GM19438 (cell line): ENCODE measurements at regions not wholly inside any gene's neighbourhood (a gene's known extent, or its start where the extent isn't known, plus 50 kb on each side); places are given as distances from the start of the nearest gene placed in this dataset.

ENCODE experiments used
- ATAC-seq: cut with Tn5 transposase; IDR thresholded peaks from one replicate; pipeline ENCODE4 v1.9.1; 2021; ENCODE audit warnings: low read depth; ENCODE audit not compliant: unreplicated experiment

DNA sequence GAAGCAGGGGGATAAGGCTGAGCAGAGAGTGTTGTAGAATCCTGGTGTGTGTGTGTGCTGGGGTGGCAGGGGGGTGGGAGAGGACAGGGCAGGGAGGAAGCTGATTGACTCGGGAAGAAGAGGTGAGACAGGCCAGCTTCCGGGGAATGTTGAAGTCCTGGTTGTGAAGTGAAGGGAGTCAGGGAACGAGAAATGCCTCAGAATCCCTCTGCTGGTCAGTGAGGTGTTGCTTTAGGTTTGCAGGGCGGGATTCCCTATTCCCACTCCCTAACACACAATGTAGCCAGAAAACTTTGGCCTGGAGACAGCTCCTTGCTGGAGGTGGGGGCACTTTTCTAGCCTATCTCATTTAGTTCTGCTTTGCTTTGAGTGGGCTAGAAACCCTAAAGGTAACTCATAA lies 265.1 kb downstream of the HAUS1 start:
- ATAC-seq: no peak

DNA sequence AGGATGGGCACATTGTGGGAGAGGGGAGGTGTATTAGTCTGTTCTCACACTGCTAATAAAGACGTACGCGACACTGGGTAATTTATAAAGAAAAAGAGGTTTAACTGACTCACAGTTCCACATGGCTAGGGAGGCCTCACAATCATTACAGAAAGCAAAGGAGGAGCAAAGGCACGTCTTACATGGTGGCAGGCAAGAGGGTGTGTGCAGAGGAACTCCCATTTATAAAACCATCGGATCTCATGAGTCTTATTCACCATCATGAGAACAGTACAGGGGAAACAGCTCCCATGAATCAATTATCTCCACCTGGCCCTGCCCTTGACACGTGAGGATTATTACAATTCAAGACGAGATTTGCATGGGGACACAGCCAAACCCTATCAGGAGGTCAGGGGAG lies 266.7 kb downstream of the HAUS1 start:
- ATAC-seq: no peak

DNA sequence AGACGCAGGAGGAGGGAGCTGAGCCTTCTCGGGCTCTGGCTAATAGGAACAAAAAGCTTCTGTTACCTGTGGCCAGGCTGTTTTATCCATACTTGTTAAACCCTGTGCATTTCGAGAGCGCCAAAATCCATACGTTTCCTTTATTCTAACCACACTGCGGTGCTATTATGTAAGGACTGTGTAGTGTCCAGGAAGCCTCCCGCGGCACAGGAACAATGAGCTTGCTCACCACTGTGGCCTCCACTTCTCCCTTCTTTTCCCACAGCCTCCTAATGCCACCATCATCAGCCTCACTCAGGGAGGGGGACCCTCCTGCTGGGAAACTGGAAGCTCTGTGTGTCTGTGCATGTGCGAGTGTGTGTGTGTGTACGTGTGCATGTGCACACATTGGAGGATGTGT lies 268.5 kb downstream of the HAUS1 start:
- ATAC-seq: no peak

DNA sequence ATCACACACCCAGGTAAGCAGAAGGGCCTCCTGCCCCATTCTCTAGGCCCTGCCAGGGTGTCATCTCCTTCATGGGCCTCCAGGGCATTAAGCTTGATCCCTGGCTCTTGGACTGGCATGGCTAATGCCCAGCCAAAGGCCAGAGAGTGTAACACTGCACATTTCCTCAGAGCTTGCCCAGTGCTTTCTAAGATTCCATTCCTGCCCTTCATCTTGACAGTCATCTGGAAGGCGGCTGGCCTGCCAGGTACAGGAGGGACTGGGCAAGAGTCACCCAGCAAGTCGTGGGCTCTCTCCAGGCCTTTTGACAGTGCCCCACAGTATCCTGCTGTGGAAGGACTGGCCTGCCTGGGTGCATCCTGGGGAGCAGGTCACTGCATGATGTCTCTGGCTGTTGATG lies 268.9 kb downstream of the HAUS1 start:
- no peak for ATAC-seq

DNA sequence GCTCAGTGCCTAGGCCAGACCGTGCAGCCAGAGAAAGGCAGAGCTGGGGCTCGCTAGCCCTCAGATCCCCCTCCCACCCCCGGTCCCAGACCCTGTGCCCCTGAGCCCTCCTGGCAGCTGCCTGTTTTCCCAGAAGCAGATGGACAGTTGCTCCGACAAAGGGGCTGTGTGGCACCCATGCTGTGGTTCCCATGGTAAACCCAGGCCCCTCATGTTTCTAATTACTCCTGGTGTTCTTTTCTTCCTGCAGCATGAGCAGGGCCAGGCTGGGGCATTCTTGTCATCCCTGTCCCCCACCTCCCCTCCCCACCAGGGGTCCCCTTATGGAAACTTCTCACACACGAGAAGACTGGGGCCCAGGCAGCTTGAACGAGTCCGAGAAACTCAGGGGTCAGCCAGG lies 269.6 kb downstream of the HAUS1 start:
- no peak for ATAC-seq

DNA sequence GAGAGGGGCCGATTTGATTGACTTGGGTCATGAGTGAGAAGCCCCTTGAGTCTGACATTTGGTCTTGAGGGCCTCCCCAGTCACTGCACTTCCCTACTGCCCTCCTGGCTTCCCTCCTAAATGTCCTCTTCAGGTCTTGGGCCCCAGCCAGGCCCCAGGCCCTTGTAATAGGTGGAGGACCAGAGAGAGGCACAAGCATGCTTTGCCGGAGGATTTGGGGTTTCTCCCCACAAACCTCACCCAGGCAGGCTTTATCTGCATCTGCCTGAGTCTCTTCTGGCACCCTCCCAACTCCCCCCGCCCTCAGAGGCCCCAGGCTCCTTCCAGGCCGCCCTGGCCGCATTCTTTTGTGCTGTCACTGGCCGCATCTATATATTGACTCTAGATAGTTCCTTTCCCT lies 270.7 kb downstream of the HAUS1 start:
- ATAC-seq: no peak

DNA sequence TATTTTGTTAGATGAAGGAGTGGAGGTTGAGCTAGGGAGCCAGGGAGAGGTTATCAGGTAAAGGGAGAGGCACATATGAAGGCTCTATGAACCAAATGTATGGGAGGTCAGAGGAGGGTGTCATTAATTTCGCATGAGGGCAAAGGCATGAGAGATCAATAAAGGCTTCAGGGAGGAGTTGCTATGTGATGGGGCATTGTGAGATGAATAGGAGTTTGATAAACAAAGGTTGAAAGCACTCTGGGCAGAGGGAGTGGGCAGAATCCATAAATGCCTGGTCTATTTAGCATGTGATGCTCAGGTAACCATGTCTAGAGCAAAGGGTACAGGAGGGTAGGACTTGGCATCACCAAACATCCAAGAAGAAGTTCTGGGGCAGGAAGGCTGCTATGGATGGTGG lies 273.4 kb downstream of the HAUS1 start:
- ATAC-seq: no peak

DNA sequence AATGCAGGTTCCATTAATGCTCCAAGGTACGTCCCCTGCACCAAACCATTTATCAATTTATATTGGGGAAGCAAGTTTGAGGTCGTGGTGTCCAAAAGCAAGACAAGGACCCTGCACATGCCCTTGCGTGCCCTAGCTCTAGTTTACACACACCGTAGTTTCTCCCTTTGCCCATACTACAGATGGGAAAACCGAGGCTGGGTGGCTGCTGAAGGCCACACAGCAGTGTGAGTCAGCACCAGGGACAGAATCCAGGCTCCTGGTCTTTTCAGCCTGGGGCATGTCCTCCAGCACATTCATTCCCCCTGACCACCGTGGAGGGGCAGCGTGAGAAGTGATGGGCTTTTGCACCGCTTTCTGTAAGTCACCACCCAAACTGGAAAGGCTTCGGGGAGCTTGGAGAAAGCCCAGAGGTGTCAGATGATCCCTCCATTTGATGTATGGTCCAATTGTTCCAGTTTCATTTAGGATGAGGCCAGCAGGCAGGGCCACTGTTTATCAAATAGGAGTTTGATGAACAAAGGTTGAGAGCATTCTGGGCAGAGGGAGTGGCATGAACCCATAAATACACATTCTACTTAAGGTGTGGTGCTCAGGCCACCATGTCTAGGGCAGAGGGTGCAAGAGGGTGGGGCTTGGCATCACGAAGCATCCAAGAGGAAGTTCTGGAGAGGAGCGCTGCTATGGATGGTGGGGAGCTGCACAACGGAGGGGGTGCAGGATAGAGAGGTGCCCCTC lies 274.1 kb downstream of the HAUS1 start:
- no peak for ATAC-seq

DNA sequence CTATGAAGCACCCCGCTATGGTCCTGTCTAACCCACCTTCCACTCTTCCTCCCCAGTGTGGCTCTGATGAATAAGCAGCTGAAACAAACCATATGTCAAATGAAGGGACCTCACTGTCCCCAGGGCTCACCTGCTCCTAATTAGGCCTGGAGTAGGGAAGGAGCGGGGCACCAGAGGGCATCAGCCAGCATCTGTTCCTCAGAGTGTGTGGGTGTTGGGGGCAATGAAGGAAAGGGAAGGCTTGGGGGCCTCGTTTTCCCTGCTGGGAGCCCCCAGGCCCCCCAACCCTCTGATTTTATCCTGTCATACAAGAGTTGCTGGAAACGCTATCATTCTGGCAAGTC lies 274.7 kb downstream of the HAUS1 start:
- ATAC-seq: no peak

DNA sequence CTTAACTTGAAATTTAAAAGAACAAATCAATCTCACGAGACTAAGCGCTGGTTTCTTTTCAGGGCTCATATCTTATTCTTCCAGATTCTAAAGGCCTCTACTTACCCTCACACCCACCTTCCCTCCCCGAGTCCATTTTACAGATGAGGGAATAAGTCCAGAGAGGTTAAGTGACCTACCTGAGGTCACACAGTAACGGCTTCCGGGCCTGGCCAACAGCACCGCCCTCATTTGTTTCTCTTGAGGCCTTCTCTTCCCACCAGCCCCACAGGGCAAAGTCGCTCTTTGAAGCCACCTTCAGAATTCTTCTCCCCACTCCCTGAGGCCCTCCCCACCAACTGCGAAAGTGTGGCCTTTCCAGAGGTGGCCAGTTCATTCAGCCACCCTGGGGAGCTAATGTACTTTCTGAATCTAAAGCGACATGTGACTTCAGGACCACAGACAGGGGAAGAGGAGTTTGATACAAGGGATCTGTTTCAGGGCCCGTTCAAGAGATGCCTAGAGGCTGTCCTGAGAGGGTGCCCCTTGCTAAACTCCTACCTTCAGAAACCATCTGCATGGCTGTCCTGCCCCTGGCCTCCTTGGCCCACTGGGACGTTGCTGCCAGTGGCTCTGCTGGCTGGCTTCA lies 275.3 kb downstream of the HAUS1 start:
- ATAC-seq: no peak

DNA sequence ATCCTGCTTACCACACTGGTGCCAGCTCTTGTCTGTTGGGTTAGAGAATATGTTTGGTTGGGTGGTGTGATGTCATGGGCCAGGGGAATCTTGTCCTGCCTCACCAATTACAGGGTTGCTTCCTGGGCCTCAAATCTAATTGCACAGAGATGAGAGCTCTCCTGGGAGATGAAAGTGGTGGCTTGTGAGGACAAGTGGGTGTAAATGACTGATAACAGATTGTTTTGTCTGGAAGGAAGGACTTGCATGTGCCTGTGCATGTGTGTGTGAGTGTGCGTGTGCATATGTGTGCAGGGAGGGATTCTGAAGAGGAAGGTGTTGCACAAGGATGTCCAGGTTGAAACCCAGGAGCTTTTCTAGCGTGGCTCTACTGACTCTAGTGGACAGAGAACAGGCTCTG lies 271.9 kb downstream of the LOXHD1 start:
- no peak for ATAC-seq

DNA sequence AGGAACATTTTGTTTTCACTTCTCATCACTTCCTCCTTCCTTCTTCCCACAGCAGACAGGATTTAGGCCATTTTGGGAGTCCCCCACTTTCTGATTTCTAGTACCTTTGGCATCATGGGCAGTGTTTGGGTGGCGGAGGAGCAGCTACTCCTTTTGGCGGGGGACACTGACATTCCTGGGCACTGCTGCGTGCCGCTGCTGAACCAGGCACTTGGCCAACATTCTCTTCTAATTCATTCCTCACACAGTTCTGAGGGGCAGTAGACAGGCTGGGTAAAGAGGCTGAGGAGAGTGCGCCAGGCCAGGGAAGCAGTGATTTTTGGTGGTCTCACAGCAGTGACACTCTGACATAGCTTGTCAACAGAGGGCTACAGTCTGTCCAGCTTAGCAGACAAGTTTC lies 270.2 kb downstream of the LOXHD1 start:
- no peak for ATAC-seq

DNA sequence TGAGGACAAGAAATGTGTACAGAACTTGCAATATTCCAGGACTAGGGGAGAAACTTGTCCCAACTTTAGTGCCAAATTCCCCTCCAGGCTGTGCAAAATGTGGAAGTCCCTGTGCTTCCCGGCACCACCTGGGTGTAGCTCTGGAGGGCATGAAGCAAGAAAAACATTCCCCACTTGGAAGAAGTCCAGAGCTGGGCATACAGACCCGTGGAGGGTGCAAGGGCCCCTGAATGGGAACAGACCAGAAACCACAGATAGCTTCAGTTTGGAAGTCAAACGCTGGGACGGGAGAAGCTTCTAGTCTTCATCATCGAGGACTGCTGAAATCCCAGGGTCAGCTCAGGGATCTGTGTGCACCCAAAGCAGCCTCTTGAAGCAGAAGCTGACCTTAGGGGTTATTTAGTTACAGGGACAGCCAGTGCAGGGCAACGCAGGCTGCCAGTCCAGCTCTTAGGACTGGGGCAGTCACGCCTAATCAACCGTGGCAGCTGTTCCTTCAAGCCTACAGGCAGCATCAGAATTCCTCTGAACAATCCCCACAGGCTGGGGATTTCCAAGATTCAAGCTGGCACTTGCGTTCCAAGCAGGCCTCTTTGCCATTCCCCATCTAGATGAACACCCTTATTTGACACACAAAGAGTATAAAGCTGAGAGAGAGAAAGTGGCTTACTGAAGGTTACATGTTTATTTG lies 269.4 kb downstream of the LOXHD1 start:
- ATAC-seq: no peak

DNA sequence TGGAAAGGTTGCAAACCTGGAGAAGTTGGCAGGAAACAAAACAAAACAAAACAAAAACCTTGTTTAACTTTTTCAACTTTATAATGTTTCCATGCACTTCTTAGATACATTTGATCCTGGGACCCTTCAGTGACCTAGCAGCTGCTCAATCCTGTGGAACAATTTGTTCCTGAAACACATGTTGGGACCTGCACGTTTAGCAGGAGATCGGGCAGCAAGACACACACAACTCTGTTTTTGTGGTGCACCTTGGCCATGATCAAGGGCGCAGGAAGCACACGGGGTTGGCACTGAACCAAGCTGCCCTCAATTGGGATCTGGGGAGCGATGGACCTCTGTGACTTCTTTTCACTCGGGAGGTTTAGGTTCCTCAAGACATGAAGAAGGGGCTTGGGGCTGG lies 268.7 kb downstream of the LOXHD1 start:
- ATAC-seq: no peak

DNA sequence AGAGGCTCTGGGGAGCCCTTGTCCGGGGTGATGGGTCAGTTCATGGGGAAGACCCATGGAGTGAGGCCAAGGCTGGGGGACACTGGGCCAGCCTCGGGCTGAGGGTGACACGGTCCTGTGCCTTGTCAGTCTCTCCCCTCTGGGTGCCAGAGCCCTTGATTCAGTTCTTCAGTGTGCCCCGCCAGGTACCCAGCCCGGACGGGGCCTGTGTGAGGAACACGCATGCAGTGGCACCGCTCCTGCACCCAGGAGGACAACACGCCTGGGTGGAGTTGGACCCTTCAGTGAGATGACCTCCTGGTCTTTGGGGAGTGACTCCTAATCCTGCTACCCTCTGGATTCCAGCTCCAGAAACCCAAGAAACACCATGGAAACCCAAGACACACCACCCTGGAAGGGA lies 264.4 kb downstream of the LOXHD1 start:
- no peak for ATAC-seq

DNA sequence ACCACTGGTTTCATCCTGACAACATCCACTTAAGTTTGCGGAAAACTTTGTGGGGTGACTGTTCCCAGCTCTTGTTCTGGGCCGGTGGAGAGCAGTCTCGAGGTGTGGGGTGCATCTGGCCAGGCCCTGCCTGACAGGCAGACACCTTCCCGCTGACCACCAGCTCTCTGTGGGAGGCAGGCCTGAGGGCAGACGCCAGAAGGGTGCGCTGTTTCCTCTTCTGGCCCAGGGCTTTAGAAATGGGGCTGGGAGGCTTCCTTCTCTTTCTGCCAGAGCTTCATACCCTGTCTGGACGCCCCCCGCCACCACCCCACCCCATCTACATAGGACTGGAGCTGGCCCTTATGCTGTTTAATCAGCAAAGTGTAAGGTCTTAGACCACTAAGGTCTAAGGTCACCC lies 263.8 kb downstream of the LOXHD1 start:
- ATAC-seq: no peak

DNA sequence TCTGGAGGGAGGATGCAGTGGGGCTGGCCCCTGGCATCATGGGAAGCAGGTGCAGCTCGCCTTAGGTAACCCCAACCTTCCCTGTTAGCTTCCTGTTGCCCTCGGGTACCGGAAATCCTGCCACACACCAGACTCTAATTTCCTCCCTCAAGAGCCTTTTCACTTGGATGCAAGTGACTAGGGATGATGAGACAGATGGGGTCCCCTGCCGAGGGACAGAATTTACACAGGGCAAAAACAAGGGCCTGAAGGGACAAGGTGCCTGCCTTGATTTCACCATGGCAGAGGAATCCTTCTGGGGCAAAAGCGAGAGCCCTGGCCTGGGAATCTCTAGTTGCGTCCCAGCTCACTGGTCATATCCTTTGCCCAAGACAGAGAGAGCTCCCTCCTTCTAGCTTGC lies 263.1 kb downstream of the LOXHD1 start:
- no peak for ATAC-seq

DNA sequence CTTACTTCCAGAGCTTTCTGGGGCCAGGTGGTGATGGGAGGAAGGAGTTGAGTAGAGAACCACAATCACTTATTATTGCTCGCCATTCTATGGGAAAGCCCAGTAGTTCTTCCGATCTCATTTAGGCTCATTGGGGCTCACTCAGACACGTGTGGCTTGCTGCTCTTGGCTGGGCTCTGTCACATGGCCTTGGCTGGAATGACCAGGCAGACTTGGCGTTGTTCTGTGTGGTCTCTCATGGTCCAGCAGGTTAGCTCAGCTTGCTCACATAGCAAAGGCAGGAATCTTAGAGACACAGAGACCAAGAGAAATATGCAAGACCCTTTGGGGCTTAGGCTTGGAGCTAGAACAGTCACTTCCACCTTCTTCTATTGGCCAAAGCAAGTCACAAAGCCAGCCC lies 261.2 kb downstream of the LOXHD1 start:
- ATAC-seq: no peak

DNA sequence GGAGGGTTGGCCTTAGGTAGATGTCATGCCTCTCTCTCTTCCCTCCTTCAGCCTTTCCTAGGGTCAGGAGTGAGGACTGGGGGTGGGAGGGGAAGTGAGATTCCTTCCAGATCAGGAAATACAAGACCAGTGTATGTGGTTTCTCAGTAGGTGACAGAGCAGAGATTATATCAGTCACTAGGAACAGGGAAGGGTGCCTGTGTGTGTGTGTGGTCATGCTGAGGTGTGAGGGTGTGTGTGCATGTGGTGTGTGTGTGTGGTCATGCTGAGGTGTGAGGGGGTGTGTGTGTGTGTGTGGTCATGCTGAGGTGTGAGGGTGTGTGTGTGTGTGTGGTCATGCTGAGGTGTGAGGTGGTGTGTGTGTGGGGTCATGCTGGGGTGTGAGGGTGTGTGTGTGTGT lies 259.8 kb downstream of the LOXHD1 start:
- no peak for ATAC-seq

DNA sequence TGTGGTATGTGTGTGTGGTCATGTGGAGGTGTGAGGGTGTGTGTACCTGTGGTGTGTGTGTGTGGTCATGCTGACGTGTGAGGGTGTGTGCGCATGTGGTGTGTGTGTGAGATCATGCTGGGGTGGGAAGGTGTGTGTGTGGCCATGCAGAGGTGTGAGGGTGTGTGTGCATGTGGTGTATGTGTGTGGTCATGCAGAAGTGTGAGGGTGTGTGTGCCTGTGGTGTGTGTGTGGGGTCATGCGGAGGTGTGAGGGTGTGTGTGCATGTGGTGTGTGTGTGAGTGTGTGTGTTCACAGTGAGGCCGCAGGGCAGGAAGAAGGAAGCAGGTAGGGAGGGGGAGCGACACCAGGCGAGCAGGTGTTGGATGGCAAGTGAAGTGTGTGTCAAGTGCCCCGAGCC lies 259.0 kb downstream of the LOXHD1 start:
- no peak for ATAC-seq

DNA sequence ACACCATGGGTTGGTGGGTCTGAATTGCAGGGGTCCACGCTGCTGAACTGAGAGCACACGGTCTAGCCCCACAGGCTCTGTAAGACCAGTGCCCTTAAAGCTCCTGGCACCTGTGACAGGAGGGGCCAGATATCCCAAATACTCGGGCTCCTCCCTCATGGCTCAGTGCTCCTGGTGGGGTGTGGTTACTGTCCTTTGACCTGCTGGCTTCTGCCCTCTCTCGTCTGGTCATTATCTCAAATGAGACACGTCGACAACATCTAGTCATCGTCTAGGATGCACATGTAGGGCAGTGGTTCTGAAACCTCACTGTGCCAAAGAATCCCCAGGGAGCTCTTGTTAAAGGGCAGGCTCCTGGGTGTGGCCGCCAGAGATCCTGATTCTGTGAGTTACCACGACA lies 258.4 kb downstream of the LOXHD1 start:
- no peak for ATAC-seq

DNA sequence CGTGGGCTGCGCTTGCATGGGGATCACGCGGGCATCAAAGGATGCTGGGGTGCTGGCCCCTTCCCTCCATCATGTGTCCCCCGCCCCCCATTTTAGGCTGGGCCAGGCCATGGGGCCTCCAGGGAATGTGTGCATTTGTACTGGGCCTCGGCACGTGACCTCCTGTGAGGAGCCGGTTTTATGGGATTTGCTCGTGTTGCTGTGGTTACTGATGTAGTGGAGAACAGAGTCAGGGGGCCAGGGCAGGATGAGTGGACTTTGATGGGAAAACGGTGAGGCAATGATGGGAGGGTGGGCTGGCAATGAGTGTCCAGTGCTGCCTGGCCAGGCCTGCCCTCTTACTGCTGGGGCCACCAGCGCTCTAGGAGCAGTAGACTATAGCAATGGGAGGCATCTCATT lies 257.7 kb downstream of the LOXHD1 start:
- ATAC-seq: no peak
